ENCODE measurements at regions not wholly inside any gene's neighbourhood (a gene's known extent, or its start where the extent isn't known, plus 50 kb on each side); places are given as distances from the start of the nearest gene placed in this dataset.

GRCh38 chr14:45491914-45492313, 238.9 kb upstream of the MIS18BP1 start:
- no peak for TF ChIP-seq CTCF (IDR thresholded peaks at IDR 0.05; ENCODE audit: low read depth, low read length)
- DNase-seq (ENCODE audit: low read depth, low spot score): no peak
- no peak overlapping the region for H3K4me3 ChIP-seq (ENCODE audit: low read depth, low read length)
- in situ Hi-C loops (cut with HindIII; ENCODE audit: low sequenced_read_pairs): no loop called here

GRCh38 chr14:45486599-45486998, 233.6 kb upstream of the MIS18BP1 start:
- no peak for TF ChIP-seq CTCF (IDR thresholded peaks at IDR 0.05; ENCODE audit: low read depth, low read length)
- in situ Hi-C loops (cut with HindIII; ENCODE audit: low sequenced_read_pairs): no loop called here

GRCh38 chr14:45467023-45467422, 214.0 kb upstream of the MIS18BP1 start:
- TF ChIP-seq CTCF (IDR thresholded peaks at IDR 0.05; ENCODE audit: low read depth, low read length): no peak
- H3K4me3 ChIP-seq (ENCODE audit: low read depth, low read length): no peak overlapping the region
- no peak for DNase-seq (ENCODE audit: low read depth, low spot score)
- in situ Hi-C loops (cut with HindIII; ENCODE audit: low sequenced_read_pairs): no loop called here

More at GRCh38 chr14:45486599-45486998, 233.6 kb upstream of the MIS18BP1 start:
- H3K4me3 ChIP-seq (ENCODE audit: low read depth, low read length): no peak overlapping the region
- no peak for DNase-seq (ENCODE audit: low read depth, low spot score)

- TF ChIP-seq CTCF (IDR thresholded peaks at IDR 0.05; ENCODE audit: low read depth, low read length): no peak
- no peak for DNase-seq (ENCODE audit: low read depth, low spot score)
- in situ Hi-C loops (cut with HindIII; ENCODE audit: low sequenced_read_pairs): no loop called here
- no peak overlapping the region for H3K4me3 ChIP-seq (ENCODE audit: low read depth, low read length)
Measured at GRCh38 chr14:45434221-45434620, 181.2 kb upstream of the MIS18BP1 start.

- in situ Hi-C loops (cut with HindIII; ENCODE audit: low sequenced_read_pairs): no loop called here
- DNase-seq (ENCODE audit: low read depth, low spot score): peak; percentile 50
- peak; percentile 51 for TF ChIP-seq CTCF (IDR thresholded peaks at IDR 0.05; ENCODE audit: low read depth, low read length)
Measured at GRCh38 chr14:45426685-45427282, 173.8 kb upstream of the MIS18BP1 start.

GRCh38 chr14:45406942-45407341, 153.9 kb upstream of the MIS18BP1 start:
- TF ChIP-seq CTCF (IDR thresholded peaks at IDR 0.05; ENCODE audit: low read depth, low read length): no peak
- in situ Hi-C loops (cut with HindIII; ENCODE audit: low sequenced_read_pairs): no loop called here
- no peak for DNase-seq (ENCODE audit: low read depth, low spot score)
- H3K4me3 ChIP-seq (ENCODE audit: low read depth, low read length): no peak overlapping the region

More at GRCh38 chr14:45426685-45427282, 173.8 kb upstream of the MIS18BP1 start:
- no peak overlapping the region for H3K4me3 ChIP-seq (ENCODE audit: low read depth, low read length)
